Neural cell (in vitro differentiated cells): ENCODE measurements at regions not wholly inside any gene's neighbourhood (a gene's known extent, or its start where the extent isn't known, plus 50 kb on each side); places are given as distances from the start of the nearest gene placed in this dataset.

Source experiments
- EZH2 ChIP-seq: fragments of 200-600, 300-800 bp; shearing (Covaris generic), sonication (generic); IDR thresholded peaks from 2 replicates; pipeline ENCODE4 v1.6.1; 2014; ENCODE audit warnings: antibody characterized with exemption, low read length, borderline replicate concordance, mild to moderate bottlenecking; ENCODE audit not compliant: insufficient read depth, poor library complexity, severe bottlenecking
- POLR2AphosphoS5 ChIP-seq: IDR thresholded peaks from 2 replicates; pipeline ENCODE4 v1.6.1; 2012
- TF ChIP-seq, protein P1 (sequence below): fragments of 450-650 bp; IDR thresholded peaks from 2 replicates; pipeline ENCODE4 v1.5.1; 2014; ENCODE audit warnings: antibody characterized with exemption, mild to moderate bottlenecking, moderate library complexity; ENCODE audit not compliant: poor library complexity, severe bottlenecking

GRCh38 chr11:23564370-23564769 lies 704.1 kb upstream of the CCDC179 start:
- TF ChIP-seq, protein P1, sequence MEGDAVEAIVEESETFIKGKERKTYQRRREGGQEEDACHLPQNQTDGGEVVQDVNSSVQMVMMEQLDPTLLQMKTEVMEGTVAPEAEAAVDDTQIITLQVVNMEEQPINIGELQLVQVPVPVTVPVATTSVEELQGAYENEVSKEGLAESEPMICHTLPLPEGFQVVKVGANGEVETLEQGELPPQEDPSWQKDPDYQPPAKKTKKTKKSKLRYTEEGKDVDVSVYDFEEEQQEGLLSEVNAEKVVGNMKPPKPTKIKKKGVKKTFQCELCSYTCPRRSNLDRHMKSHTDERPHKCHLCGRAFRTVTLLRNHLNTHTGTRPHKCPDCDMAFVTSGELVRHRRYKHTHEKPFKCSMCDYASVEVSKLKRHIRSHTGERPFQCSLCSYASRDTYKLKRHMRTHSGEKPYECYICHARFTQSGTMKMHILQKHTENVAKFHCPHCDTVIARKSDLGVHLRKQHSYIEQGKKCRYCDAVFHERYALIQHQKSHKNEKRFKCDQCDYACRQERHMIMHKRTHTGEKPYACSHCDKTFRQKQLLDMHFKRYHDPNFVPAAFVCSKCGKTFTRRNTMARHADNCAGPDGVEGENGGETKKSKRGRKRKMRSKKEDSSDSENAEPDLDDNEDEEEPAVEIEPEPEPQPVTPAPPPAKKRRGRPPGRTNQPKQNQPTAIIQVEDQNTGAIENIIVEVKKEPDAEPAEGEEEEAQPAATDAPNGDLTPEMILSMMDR = no peak
- TF ChIP-seq EZH2 (no peak), POLR2AphosphoS5 (peak; percentile 67)
